ENCODE measurements at regions not wholly inside any gene's neighbourhood (a gene's known extent, or its start where the extent isn't known, plus 50 kb on each side); places are given as distances from the start of the nearest gene placed in this dataset.

- Histone ChIP-seq H4K91ac (replicated peaks; ENCODE audit: insufficient read length, low read length) (no peak overlapping the region), H3K4me1 (replicated peaks in 1 of 4; ENCODE audit: control insufficient read depth in 3 of 4, insufficient read depth in 4 of 4, low read length in 3 of 4) (no peaks in the 10 kb centered on the region), H3K4ac (replicated peaks; ENCODE audit: insufficient read length, low read depth, low read length) (no peak overlapping the region), H4K20me1 (replicated peaks in 1 of 2; ENCODE audit: control insufficient read depth in 1 of 2, insufficient read depth in 2 of 2, low read length in 2 of 2) (no peaks in the 10 kb centered on the region), H3K79me1 (ENCODE audit: low read depth, low read length) (no peaks in the 10 kb centered on the region), H2BK12ac (ENCODE audit: low read depth, low read length) (no peak overlapping the region), H3K9ac (replicated peaks in 1 of 4; ENCODE audit: extremely low read depth in 1 of 4, low read depth in 3 of 4, low read length in 3 of 4) (no peak overlapping the region), H3K14ac (ENCODE audit: insufficient read length) (no peak overlapping the region), H3K23me2 (ENCODE audit: low read depth, low read length) (no peaks in the 10 kb centered on the region), H2BK15ac (ENCODE audit: low read length) (no peak overlapping the region), H2AK5ac (ENCODE audit: low read depth, low read length) (no peak overlapping the region), H4K8ac (ENCODE audit: extremely low read depth, insufficient read depth, low read length) (no peak overlapping the region), H3K27ac (ENCODE audit: low read depth, low read length) (no peak overlapping the region), H2BK5ac (ENCODE audit: low read depth, low read length) (no peak overlapping the region), H3K36me3 (ENCODE audit: control insufficient read depth in 2 of 4, insufficient read depth in 4 of 4, low read length in 3 of 4) (no peaks in the 10 kb centered on the region), H3K4me2 (ENCODE audit: insufficient read depth in 1 of 2, low read depth in 2 of 2, low read length in 2 of 2) (no peak overlapping the region), H3K56ac (replicated peaks; ENCODE audit: insufficient read length, low read depth, low read length) (no peak overlapping the region), H3K79me2 (ENCODE audit: control insufficient read depth in 1 of 2, insufficient read depth in 2 of 2, low read length in 2 of 2) (no peaks in the 10 kb centered on the region), H3K9me3 (ENCODE audit: insufficient read depth in 2 of 2, low read depth in 1 of 2, low read length in 1 of 2) (no peaks in the 10 kb centered on the region), H3K4me3 (ENCODE audit: extremely low read depth in 1 of 4, insufficient read depth in 2 of 4, low read depth in 3 of 4, low read length in 4 of 4) (no peak overlapping the region), H2AFZ (ENCODE audit: low read length) (no peak overlapping the region), H2BK120ac (replicated peaks; ENCODE audit: low read depth, low read length) (no peak overlapping the region), H4K5ac (ENCODE audit: insufficient read length, low read depth, low read length) (no peak overlapping the region), H3K18ac (ENCODE audit: extremely low read depth, low read length) (no peak overlapping the region), H2BK20ac (ENCODE audit: low read length) (no peak overlapping the region), H3K27me3 (replicated peaks in 1 of 4; ENCODE audit: control insufficient read depth in 3 of 4, extremely low read depth in 1 of 4, insufficient read depth in 3 of 4, low read length in 3 of 4) (no peaks in the 10 kb centered on the region), H3K23ac (ENCODE audit: insufficient read length) (no peak overlapping the region)
- no peak for TF ChIP-seq NANOG (IDR thresholded peaks at IDR 0.05; ENCODE audit: insufficient read depth, low read depth, low read length, poor library complexity, severe bottlenecking)
- TF ChIP-seq MAX (IDR thresholded peaks at IDR 0.05): no peak
- TF ChIP-seq SIRT6 (IDR thresholded peaks at IDR 0.05; ENCODE audit: low read length): no peak
- no peak for TF ChIP-seq CREB1 (IDR thresholded peaks at IDR 0.05)
- no peak for TF ChIP-seq GABPA (IDR thresholded peaks at IDR 0.05; ENCODE audit: borderline replicate concordance, insufficient read depth, low read length)
- FAIRE-seq (no peak), DNase-seq (ENCODE audit: low read depth in 1 of 2, low spot score in 2 of 2) (no peak)
- ChIA-PET CTCF (ENCODE audit: partially characterized antibody) (interaction anchor here (1.4 kb wide), 1 partner anchor 11 kb away, joined by 3 read pairs; no protein-coding TSS in a partner anchor), POLR2A (ENCODE audit: partially characterized antibody) (no interaction called here)
- WGBS, 2 experiments (ENCODE audit: extremely low coverage in 1 of 2, insufficient coverage in 1 of 2, insufficient read length in 1 of 2, insufficient replicate concordance in 2 of 2, low coverage in 1 of 2, low lambda C conversion rate in 2 of 2, missing lambda C conversion rate in 1 of 2): 87% methylated on average over 9 of the region's 9 CpGs; no CpG with 5 or more reads in 1 of the 2 experiments
Measured at GRCh38 chr10:33875924-33876583, 541.6 kb upstream of the NRP1 start.

Measured in H1 (cell line).